GM12878 (cell line): ENCODE measurements at regions not wholly inside any gene's neighbourhood (a gene's known extent, or its start where the extent isn't known, plus 50 kb on each side); places are given as distances from the start of the nearest gene placed in this dataset.

ENCODE experiments used
- ATAC-seq: fragments of 200-7000 bp; cut with Tn5 transposase; 3 replicates; pipeline ENCODE4 v1.9.1; 2020; ENCODE audit warnings: mild to moderate bottlenecking, moderate library complexity
- BruUV-seq: library from RNA; stranded (reverse); fragments of 400-500 nt; replicated peaks from 2 replicates; lab custom pipeline; 2021; lab: Mats Ljungman, UMichigan
- CTCF ChIA-PET: fragments of 300-600 bp; sonication (Branson Sonifier 250); formaldehyde crosslinking; extraction: SDS; loops from one replicate; lab custom pipeline; 2021; ENCODE audit warnings: inconsistent platforms; lab: Yijun Ruan, JAX
- POLR2A ChIA-PET: fragments of 350-600 bp; formaldehyde crosslinking; extraction: SDS; loops from one replicate; lab custom pipeline; 2021; ENCODE audit warnings: inconsistent platforms; lab: Charles Lee
- RAD21 ChIA-PET: fragments of 300-600 bp; sonication (Branson Sonifier 250); formaldehyde crosslinking; loops from one replicate; lab custom pipeline; 2023; ENCODE audit warnings: antibody characterized with exemption; ENCODE audit not compliant: unreplicated experiment; lab: Charles Lee
- SMC1A ChIA-PET: fragments of 300-600 bp; sonication (Branson Sonifier 250); formaldehyde crosslinking; loops from one replicate; lab custom pipeline; 2023; ENCODE audit not compliant: unreplicated experiment, uncharacterized antibody; lab: Charles Lee
- DNase-seq: peaks from one replicate; pipeline ENCODE4 v3.0.0-alpha.2; 2011; ENCODE audit warnings: low read depth, low spot score
- FAIRE-seq: peaks from 3 replicates; lab custom pipeline; 2011; peaks lifted over from hg19 to GRCh38; lab: Jason Lieb, UNC
- H2AFZ ChIP-seq: 2 replicates; pipeline ENCODE4 v1.6.0; 2011; ENCODE audit warnings: low read depth, low read length, control low read depth; ENCODE audit not compliant: control insufficient read depth
- H3K27ac ChIP-seq: 2 replicates; pipeline ENCODE4 v1.5.1; 2011; ENCODE audit warnings: control low read depth; ENCODE audit not compliant: control insufficient read depth, insufficient read depth
- H3K27me3 ChIP-seq, 2 experiments: replicated peaks in 1 of 2; 2 replicates each; pipeline versions ENCODE4 v1.6.0 to v1.6.1; 2011; ENCODE audit warnings: low read length in 1 of 2; ENCODE audit not compliant: control insufficient read depth in 2 of 2, insufficient read depth in 2 of 2
- H3K36me3 ChIP-seq, 2 experiments: 2 replicates each; pipeline ENCODE4 v1.5.1; 2011; ENCODE audit warnings: low read length in 1 of 2; ENCODE audit not compliant: control insufficient read depth in 2 of 2, insufficient read depth in 2 of 2
- H3K4me1 ChIP-seq: 2 replicates; pipeline ENCODE4 v1.6.1; 2011; ENCODE audit warnings: mild to moderate bottlenecking, low read length, moderate library complexity, mixed read lengths; ENCODE audit not compliant: control insufficient read depth, insufficient read depth
- H3K4me2 ChIP-seq: 2 replicates; pipeline ENCODE4 v1.6.0; 2011; ENCODE audit warnings: control low read depth; ENCODE audit not compliant: control insufficient read depth, insufficient read depth
- H3K4me3 ChIP-seq: fragments of 200-600 bp; sonication (generic); 2 replicates; pipeline ENCODE4 v1.5.1; 2016
- H3K79me2 ChIP-seq: 2 replicates; pipeline ENCODE4 v1.6.0; 2011; ENCODE audit warnings: low read length; ENCODE audit not compliant: control insufficient read depth, insufficient read depth
- H3K9ac ChIP-seq: 2 replicates; pipeline ENCODE4 v1.8.0; 2011; ENCODE audit warnings: low read length, control low read depth, mixed read lengths; ENCODE audit not compliant: control insufficient read depth, insufficient read depth
- H3K9me3 ChIP-seq: replicated peaks from 3 replicates; pipeline ENCODE4 v1.5.1; 2011; ENCODE audit warnings: mild to moderate bottlenecking, low read length; ENCODE audit not compliant: control insufficient read depth, insufficient read depth
- H4K20me1 ChIP-seq: 2 replicates; pipeline ENCODE4 v1.6.0; 2011; ENCODE audit not compliant: control insufficient read depth, insufficient read depth
- CBFB ChIP-seq: IDR thresholded peaks from 2 replicates; pipeline ENCODE4 v1.6.1; 2016; ENCODE audit warnings: antibody characterized with exemption, low read depth
- ETV6 ChIP-seq, 2 experiments: fragments of 450-650 bp in 1 of 2; IDR thresholded peaks in 1 of 2; conservative IDR thresholded peaks in 1 of 2; 2 replicates each; pipeline ENCODE4 v1.6.1; 2014; ENCODE audit warnings: antibody characterized with exemption in 1 of 2, borderline replicate concordance in 1 of 2, low read depth in 1 of 2, mild to moderate bottlenecking in 1 of 2, moderate library complexity in 1 of 2
- GATAD2B ChIP-seq: fragments of 450-650 bp; conservative IDR thresholded peaks from 2 replicates; pipeline ENCODE4 v1.6.1; 2017; ENCODE audit warnings: low read depth, mild to moderate bottlenecking, moderate library complexity
- MEF2B ChIP-seq: fragments of 450-650 bp; IDR thresholded peaks from 2 replicates; pipeline ENCODE4 v1.6.1; 2018; ENCODE audit warnings: mild to moderate bottlenecking, moderate library complexity; ENCODE audit not compliant: partially characterized antibody, poor library complexity, severe bottlenecking
- RELB ChIP-seq: fragments of 450-650 bp; IDR thresholded peaks from 2 replicates; pipeline ENCODE4 v1.6.1; 2017; ENCODE audit warnings: low read depth, mild to moderate bottlenecking, moderate library complexity
- SMC3 ChIP-seq: IDR thresholded peaks from 2 replicates; pipeline ENCODE4 v1.6.1; 2011; ENCODE audit warnings: low read length, improper control_type of control experiment, borderline replicate concordance
- SPI1 ChIP-seq: IDR thresholded peaks from 2 replicates; pipeline ENCODE4 v1.6.1; 2011; ENCODE audit warnings: low read depth, mild to moderate bottlenecking, low read length, moderate library complexity, borderline replicate concordance; ENCODE audit not compliant: insufficient read depth
- SRF ChIP-seq, 2 experiments: IDR thresholded peaks; 2 replicates each; pipeline ENCODE4 v1.6.1; 2011; ENCODE audit warnings: low read depth in 2 of 2, low read length in 2 of 2, mild to moderate bottlenecking in 1 of 2, moderate library complexity in 1 of 2
- STAT1 ChIP-seq: fragments of 450-650 bp; conservative IDR thresholded peaks from 2 replicates; pipeline ENCODE4 v1.6.1; 2014; ENCODE audit warnings: antibody characterized with exemption, mild to moderate bottlenecking
- USF2 ChIP-seq: IDR thresholded peaks from 2 replicates; pipeline ENCODE4 v1.6.1; 2011; ENCODE audit warnings: low read depth, low read length, improper control_type of control experiment, borderline replicate concordance
- YBX1 ChIP-seq: fragments of 450-650 bp; IDR thresholded peaks from 2 replicates; pipeline ENCODE4 v1.6.1; 2016; ENCODE audit warnings: antibody characterized with exemption
- ZNF217 ChIP-seq: fragments of 450-650 bp; IDR thresholded peaks from 2 replicates; pipeline ENCODE4 v1.6.1; 2017; ENCODE audit warnings: antibody characterized with exemption, mild to moderate bottlenecking
- WGBS: methylation state at CpG from one replicate; pipeline ENCODE4 v1.1.6; 2016; ENCODE audit warnings: low lambda C conversion rate; ENCODE audit not compliant: insufficient replicate concordance, insufficient coverage; ENCODE audit errors: missing lambda C conversion rate; 5-methylcytosine and 5-hydroxymethylcytosine counted together
- in situ Hi-C: fragments of 300-500 bp; cut with MboI; formaldehyde crosslinking; loops from 9 replicates; pipeline ENCODE4 v1.14.3; 2018; ENCODE audit warnings: mixed read lengths
- intact Hi-C: fragments of 100-400 bp; cut with micrococcal nuclease; formaldehyde crosslinking; loops from one replicate; pipeline ENCODE4 v1.14.2; 2022; ENCODE audit not compliant: unreplicated experiment
- TF ChIP-seq, protein P1 (sequence below): fragments of 450-650 bp; conservative IDR thresholded peaks from 2 replicates; pipeline ENCODE4 v1.6.1; 2017; ENCODE audit warnings: mild to moderate bottlenecking, moderate library complexity
- TF ChIP-seq, protein P2 (sequence below): fragments of 450-650 bp; IDR thresholded peaks from 2 replicates; pipeline ENCODE4 v1.6.1; 2017; ENCODE audit warnings: mild to moderate bottlenecking, moderate library complexity

- TF ChIP-seq STAT1 (no peak), CBFB (no peak), SPI1 (no peak), ETV6 (conservative IDR thresholded peaks at IDR 0.05 in 1 of 2, IDR thresholded peaks at IDR 0.05 in 1 of 2; ENCODE audit: borderline replicate concordance in 1 of 2, low read depth in 1 of 2) (no peak), RELB (no peak)
- TF ChIP-seq, all 136 proteins: peak for 0
Measured at GRCh38 chr2:222087998-222088397, 210.8 kb downstream of the PAX3 start (continued).

GRCh38 chr2:222082201-222082600, 216.6 kb downstream of the PAX3 start:
- Histone ChIP-seq H3K36me3 (no peaks in the 10 kb centered on the region), H2AFZ (no peak overlapping the region), H3K27me3 (no peaks in the 10 kb centered on the region), H3K4me2 (no peak overlapping the region), H3K79me2 (no peaks in the 10 kb centered on the region), H4K20me1 (no peaks in the 10 kb centered on the region), H3K9me3 (no peaks in the 10 kb centered on the region), H3K4me1 (no peaks in the 10 kb centered on the region), H3K27ac (no peak overlapping the region), H3K9ac (no peak overlapping the region), H3K4me3 (no peak overlapping the region)
- ChIA-PET POLR2A (no interaction called here), RAD21 (no interaction called here), SMC1A (interaction anchor here (0.7 kb wide), 1 partner anchor 183 kb away, joined by 3 read pairs; no protein-coding TSS in a partner anchor), CTCF (no interaction called here)
- intact Hi-C loops (no loop called here), in situ Hi-C loops (no loop called here)
- DNase-seq (no peak), FAIRE-seq (no peak), ATAC-seq (no peak)
- BruUV-seq, result no TSS peak
- no peak for TF ChIP-seq MEF2B
- no peak for TF ChIP-seq USF2
- TF ChIP-seq, protein P1, sequence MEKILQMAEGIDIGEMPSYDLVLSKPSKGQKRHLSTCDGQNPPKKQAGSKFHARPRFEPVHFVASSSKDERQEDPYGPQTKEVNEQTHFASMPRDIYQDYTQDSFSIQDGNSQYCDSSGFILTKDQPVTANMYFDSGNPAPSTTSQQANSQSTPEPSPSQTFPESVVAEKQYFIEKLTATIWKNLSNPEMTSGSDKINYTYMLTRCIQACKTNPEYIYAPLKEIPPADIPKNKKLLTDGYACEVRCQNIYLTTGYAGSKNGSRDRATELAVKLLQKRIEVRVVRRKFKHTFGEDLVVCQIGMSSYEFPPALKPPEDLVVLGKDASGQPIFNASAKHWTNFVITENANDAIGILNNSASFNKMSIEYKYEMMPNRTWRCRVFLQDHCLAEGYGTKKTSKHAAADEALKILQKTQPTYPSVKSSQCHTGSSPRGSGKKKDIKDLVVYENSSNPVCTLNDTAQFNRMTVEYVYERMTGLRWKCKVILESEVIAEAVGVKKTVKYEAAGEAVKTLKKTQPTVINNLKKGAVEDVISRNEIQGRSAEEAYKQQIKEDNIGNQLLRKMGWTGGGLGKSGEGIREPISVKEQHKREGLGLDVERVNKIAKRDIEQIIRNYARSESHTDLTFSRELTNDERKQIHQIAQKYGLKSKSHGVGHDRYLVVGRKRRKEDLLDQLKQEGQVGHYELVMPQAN, result no peak
- TF ChIP-seq YBX1, result no peak
- TF ChIP-seq GATAD2B, result no peak
- TF ChIP-seq SMC3, result no peak
- no peak for TF ChIP-seq ZNF217
- no peak for TF ChIP-seq SRF (IDR thresholded peaks at IDR 0.05; ENCODE audit: low read depth in 2 of 2, low read length in 2 of 2)
- TF ChIP-seq, protein P2, sequence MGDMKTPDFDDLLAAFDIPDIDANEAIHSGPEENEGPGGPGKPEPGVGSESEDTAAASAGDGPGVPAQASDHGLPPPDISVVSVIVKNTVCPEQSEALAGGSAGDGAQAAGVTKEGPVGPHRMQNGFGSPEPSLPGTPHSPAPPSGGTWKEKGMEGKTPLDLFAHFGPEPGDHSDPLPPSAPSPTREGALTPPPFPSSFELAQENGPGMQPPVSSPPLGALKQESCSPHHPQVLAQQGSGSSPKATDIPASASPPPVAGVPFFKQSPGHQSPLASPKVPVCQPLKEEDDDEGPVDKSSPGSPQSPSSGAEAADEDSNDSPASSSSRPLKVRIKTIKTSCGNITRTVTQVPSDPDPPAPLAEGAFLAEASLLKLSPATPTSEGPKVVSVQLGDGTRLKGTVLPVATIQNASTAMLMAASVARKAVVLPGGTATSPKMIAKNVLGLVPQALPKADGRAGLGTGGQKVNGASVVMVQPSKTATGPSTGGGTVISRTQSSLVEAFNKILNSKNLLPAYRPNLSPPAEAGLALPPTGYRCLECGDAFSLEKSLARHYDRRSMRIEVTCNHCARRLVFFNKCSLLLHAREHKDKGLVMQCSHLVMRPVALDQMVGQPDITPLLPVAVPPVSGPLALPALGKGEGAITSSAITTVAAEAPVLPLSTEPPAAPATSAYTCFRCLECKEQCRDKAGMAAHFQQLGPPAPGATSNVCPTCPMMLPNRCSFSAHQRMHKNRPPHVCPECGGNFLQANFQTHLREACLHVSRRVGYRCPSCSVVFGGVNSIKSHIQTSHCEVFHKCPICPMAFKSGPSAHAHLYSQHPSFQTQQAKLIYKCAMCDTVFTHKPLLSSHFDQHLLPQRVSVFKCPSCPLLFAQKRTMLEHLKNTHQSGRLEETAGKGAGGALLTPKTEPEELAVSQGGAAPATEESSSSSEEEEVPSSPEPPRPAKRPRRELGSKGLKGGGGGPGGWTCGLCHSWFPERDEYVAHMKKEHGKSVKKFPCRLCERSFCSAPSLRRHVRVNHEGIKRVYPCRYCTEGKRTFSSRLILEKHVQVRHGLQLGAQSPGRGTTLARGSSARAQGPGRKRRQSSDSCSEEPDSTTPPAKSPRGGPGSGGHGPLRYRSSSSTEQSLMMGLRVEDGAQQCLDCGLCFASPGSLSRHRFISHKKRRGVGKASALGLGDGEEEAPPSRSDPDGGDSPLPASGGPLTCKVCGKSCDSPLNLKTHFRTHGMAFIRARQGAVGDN, result no peak
- 10% methylated on average over 3 of the region's 3 CpGs for WGBS
